ENCODE measurements at regions not wholly inside any gene's neighbourhood (a gene's known extent, or its start where the extent isn't known, plus 50 kb on each side); places are given as distances from the start of the nearest gene placed in this dataset.

- H3K27ac ChIP-seq: no peak overlapping the region
- TF ChIP-seq CTCF (IDR thresholded peaks at IDR 0.05): no peak
- H3K4me1 ChIP-seq (ENCODE audit: control insufficient read depth in 1 of 2, insufficient read depth in 1 of 2, low read depth in 1 of 2, low read length in 1 of 2): no peaks in the 10 kb centered on the region
- H3K27me3 ChIP-seq: peaks cover 47% of the 10 kb centered on the region
- no peak overlapping the region for H3K4me3 ChIP-seq (ENCODE audit: low read depth in 1 of 2, low read length in 1 of 2)
- H3K9me3 ChIP-seq: no peaks in the 10 kb centered on the region
- H3K36me3 ChIP-seq: no peaks in the 10 kb centered on the region
These were observed 96.1 kb upstream of the KCNG1 start for GRCh38 chr20:51118985-51119527.

DNA sequence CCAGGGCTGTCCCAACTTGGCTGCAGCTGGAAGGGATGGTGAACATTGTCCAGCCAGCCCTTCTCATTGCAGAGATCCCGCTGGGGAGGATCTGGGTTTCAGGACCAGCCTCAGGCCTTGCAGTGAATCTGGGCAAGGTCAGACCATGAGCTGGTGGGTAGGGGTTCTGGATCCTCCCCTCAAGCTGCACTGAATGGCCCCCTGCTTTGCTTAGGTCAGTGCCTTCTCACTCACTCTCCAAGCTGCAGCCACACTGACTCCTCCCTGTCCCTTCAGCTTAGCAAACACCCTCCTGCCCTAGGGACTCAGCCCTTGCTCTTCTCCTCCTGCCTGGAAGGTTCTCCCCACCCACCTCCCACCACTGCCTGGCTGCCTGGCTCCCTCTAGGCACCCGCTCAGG is 95.3 kb upstream of the KCNG1 start:
- H3K27ac ChIP-seq: no peak overlapping the region
- no peak overlapping the region for H3K4me3 ChIP-seq (ENCODE audit: low read depth in 1 of 2, low read length in 1 of 2)
- TF ChIP-seq CTCF (IDR thresholded peaks at IDR 0.05): no peak
- H3K9me3 ChIP-seq: no peaks in the 10 kb centered on the region
- H3K27me3 ChIP-seq: peaks cover 41% of the 10 kb centered on the region
- no peaks in the 10 kb centered on the region for H3K4me1 ChIP-seq (ENCODE audit: control insufficient read depth in 1 of 2, insufficient read depth in 1 of 2, low read depth in 1 of 2, low read length in 1 of 2)
- no peaks in the 10 kb centered on the region for H3K36me3 ChIP-seq

- no peak overlapping the region for H3K4me3 ChIP-seq (ENCODE audit: low read depth in 1 of 2, low read length in 1 of 2)
- no peak for TF ChIP-seq CTCF (IDR thresholded peaks at IDR 0.05)
- H3K27me3 ChIP-seq: peaks cover 30% of the 10 kb centered on the region
- no peaks in the 10 kb centered on the region for H3K9me3 ChIP-seq
- no peak overlapping the region for H3K27ac ChIP-seq
- H3K4me1 ChIP-seq (ENCODE audit: control insufficient read depth in 1 of 2, insufficient read depth in 1 of 2, low read depth in 1 of 2, low read length in 1 of 2): no peaks in the 10 kb centered on the region
- no peaks in the 10 kb centered on the region for H3K36me3 ChIP-seq
These were observed 94.1 kb upstream of the KCNG1 start for GRCh38 chr20:51116765-51117686.

- H3K36me3 ChIP-seq: no peaks in the 10 kb centered on the region
- no peak overlapping the region for H3K4me3 ChIP-seq (ENCODE audit: low read depth in 1 of 2, low read length in 1 of 2)
- no peaks in the 10 kb centered on the region for H3K9me3 ChIP-seq
- peaks cover 8% of the 10 kb centered on the region for H3K27me3 ChIP-seq
- H3K27ac ChIP-seq: no peak overlapping the region
- H3K4me1 ChIP-seq (ENCODE audit: control insufficient read depth in 1 of 2, insufficient read depth in 1 of 2, low read depth in 1 of 2, low read length in 1 of 2): no peaks in the 10 kb centered on the region
- no peak for TF ChIP-seq CTCF (IDR thresholded peaks at IDR 0.05)
These were observed 88.4 kb upstream of the KCNG1 start for GRCh38 chr20:51111290-51111689.

- H3K4me3 ChIP-seq (ENCODE audit: low read depth in 1 of 2, low read length in 1 of 2): no peak overlapping the region
- peaks cover 8% of the 10 kb centered on the region for H3K27me3 ChIP-seq
- no peak for TF ChIP-seq CTCF (IDR thresholded peaks at IDR 0.05)
- H3K4me1 ChIP-seq (ENCODE audit: control insufficient read depth in 1 of 2, insufficient read depth in 1 of 2, low read depth in 1 of 2, low read length in 1 of 2): no peaks in the 10 kb centered on the region
- no peaks in the 10 kb centered on the region for H3K36me3 ChIP-seq
- H3K9me3 ChIP-seq: no peaks in the 10 kb centered on the region
- H3K27ac ChIP-seq: no peak overlapping the region
These were observed 85.9 kb upstream of the KCNG1 start for GRCh38 chr20:51108638-51109363.

Measured in neutrophil (primary cell).